Testis (tissue), 2 donors: ENCODE measurements at regions not wholly inside any gene's neighbourhood (a gene's known extent, or its start where the extent isn't known, plus 50 kb on each side); places are given as distances from the start of the nearest gene placed in this dataset.

Experiments
- POLR2A ChIP-seq: fragments of 450-650 bp; IDR thresholded peaks from one replicate; pipeline ENCODE4 v1.6.1; 2017; ENCODE audit warnings: antibody characterized with exemption, mild to moderate bottlenecking, moderate library complexity
- TF ChIP-seq, protein P1 (sequence below), 3 experiments: fragments of 450-650 bp in 2 of 3; fragments of 200-600 bp in 1 of 3; sonication (generic) in 1 of 3; IDR thresholded peaks; one replicate each; pipeline ENCODE4 v1.5.1; 2016 to 2019; ENCODE audit warnings: antibody characterized with exemption in 3 of 3, mild to moderate bottlenecking in 2 of 3, moderate library complexity in 1 of 3

DNA sequence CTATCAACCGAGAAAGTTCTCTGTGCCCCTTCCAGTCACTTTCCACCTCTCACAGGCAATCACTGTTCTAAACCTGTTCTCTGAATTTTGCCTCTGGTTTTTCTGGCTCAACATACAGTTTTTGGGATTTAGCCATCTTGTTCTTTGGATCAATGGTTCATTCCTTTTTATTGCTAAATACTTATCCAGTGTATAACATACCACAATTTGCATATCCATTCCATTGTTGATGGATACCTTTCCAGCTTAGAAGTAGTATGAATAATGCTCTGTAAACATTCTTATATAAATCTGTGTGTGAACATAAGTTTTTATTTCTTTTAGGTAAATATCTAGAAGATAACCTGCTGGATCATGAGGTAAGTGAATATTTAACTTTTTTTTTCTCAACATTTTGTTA lies 87.8 kb upstream of the FNDC3B start:
- TF ChIP-seq, protein P1, sequence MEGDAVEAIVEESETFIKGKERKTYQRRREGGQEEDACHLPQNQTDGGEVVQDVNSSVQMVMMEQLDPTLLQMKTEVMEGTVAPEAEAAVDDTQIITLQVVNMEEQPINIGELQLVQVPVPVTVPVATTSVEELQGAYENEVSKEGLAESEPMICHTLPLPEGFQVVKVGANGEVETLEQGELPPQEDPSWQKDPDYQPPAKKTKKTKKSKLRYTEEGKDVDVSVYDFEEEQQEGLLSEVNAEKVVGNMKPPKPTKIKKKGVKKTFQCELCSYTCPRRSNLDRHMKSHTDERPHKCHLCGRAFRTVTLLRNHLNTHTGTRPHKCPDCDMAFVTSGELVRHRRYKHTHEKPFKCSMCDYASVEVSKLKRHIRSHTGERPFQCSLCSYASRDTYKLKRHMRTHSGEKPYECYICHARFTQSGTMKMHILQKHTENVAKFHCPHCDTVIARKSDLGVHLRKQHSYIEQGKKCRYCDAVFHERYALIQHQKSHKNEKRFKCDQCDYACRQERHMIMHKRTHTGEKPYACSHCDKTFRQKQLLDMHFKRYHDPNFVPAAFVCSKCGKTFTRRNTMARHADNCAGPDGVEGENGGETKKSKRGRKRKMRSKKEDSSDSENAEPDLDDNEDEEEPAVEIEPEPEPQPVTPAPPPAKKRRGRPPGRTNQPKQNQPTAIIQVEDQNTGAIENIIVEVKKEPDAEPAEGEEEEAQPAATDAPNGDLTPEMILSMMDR (IDR thresholded peaks at IDR 0.05), result no peak
- TF ChIP-seq POLR2A, result no peak
